OCI-LY1 (cell line): ENCODE measurements at regions not wholly inside any gene's neighbourhood (a gene's known extent, or its start where the extent isn't known, plus 50 kb on each side); places are given as distances from the start of the nearest gene placed in this dataset.

Experiments
- EZH2 ChIP-seq: fragments of 200-600 bp; sonication (generic), shearing (Covaris generic); IDR thresholded peaks from 2 replicates; pipeline ENCODE4 v1.8.0; 2017; ENCODE audit warnings: borderline replicate concordance, mixed run types, mild to moderate bottlenecking, antibody characterized with exemption, low read length, moderate library complexity, mixed read lengths
- TF ChIP-seq, protein P1 (sequence below): fragments of 200-600 bp; sonication (generic), shearing (Covaris generic); IDR thresholded peaks from 2 replicates; pipeline ENCODE4 v1.5.1; 2017; ENCODE audit warnings: mild to moderate bottlenecking, antibody characterized with exemption, low read length, moderate library complexity, mixed read lengths

DNA sequence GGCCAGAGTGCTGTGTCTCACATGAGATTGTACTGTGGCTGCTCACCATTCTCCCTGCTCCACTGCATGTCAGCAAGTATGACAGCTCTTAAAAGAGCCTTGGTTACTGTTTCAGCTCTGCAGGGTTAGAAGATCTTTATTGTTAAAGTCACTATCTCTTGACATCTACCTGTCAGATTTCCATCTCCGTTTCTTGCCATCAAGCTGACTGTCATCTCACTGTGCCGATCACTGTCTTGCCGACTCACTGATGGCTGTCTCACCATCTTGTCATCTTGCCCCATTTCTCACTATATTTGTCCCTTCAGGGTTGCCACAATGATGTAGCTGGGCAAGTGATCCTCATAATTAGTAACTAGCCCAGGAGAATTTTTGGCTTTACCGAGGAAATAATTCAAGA lies 800.9 kb upstream of the CDH7 start:
- TF ChIP-seq, protein P1, sequence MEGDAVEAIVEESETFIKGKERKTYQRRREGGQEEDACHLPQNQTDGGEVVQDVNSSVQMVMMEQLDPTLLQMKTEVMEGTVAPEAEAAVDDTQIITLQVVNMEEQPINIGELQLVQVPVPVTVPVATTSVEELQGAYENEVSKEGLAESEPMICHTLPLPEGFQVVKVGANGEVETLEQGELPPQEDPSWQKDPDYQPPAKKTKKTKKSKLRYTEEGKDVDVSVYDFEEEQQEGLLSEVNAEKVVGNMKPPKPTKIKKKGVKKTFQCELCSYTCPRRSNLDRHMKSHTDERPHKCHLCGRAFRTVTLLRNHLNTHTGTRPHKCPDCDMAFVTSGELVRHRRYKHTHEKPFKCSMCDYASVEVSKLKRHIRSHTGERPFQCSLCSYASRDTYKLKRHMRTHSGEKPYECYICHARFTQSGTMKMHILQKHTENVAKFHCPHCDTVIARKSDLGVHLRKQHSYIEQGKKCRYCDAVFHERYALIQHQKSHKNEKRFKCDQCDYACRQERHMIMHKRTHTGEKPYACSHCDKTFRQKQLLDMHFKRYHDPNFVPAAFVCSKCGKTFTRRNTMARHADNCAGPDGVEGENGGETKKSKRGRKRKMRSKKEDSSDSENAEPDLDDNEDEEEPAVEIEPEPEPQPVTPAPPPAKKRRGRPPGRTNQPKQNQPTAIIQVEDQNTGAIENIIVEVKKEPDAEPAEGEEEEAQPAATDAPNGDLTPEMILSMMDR, result no peak
- no peak for TF ChIP-seq EZH2
